SK-N-SH (cell line): ENCODE measurements at regions not wholly inside any gene's neighbourhood (a gene's known extent, or its start where the extent isn't known, plus 50 kb on each side); places are given as distances from the start of the nearest gene placed in this dataset.
"Not testable (repeated sequence)": the region's sequence is repeated elsewhere in the genome, so short reads cannot be mapped to it uniquely, and the experiment has no call there.

ENCODE experiments used
- CTCF ChIA-PET: fragments of 300-600, 350-600 bp; formaldehyde crosslinking; extraction: SDS; loops from one replicate; lab custom pipeline; 2021; lab: Yijun Ruan, JAX
- POLR2A ChIA-PET: fragments of 350-600 bp; sonication (Branson Sonifier 250); formaldehyde crosslinking; extraction: SDS; loops from one replicate; lab custom pipeline; 2020; ENCODE audit warnings: antibody characterized with exemption, inconsistent platforms; lab: Yijun Ruan, JAX
- DNase-seq: peaks from one replicate; pipeline ENCODE4 v3.0.0; 2012
- H2AFZ ChIP-seq: fragments of 200-600 bp; sonication (generic); 2 replicates; pipeline ENCODE4 v1.8.1; 2016; ENCODE audit warnings: antibody characterized with exemption, mild to moderate bottlenecking, low read depth
- H3F3A ChIP-seq: fragments of 200-600 bp; sonication (generic); replicated peaks from 2 replicates; pipeline ENCODE3; 2016; ENCODE audit warnings: antibody characterized with exemption, mild to moderate bottlenecking; ENCODE audit not compliant: insufficient read depth
- H3K27ac ChIP-seq, 2 experiments: fragments of 200-500 bp in 1 of 2; fragments of 200-600 bp in 1 of 2; sonication (Bioruptor generic) in 1 of 2; sonication (generic), shearing (Covaris generic) in 1 of 2; 2 replicates each; pipeline versions ENCODE4 v1.5.1 to v1.6.1; 2014 to 2016; ENCODE audit warnings: low read depth in 2 of 2, inconsistent platforms in 1 of 2, low read length in 1 of 2, mild to moderate bottlenecking in 1 of 2, mixed read lengths in 1 of 2
- H3K27me3 ChIP-seq: fragments of 200-600 bp; sonication (generic), shearing (Covaris generic); 2 replicates; pipeline ENCODE4 v1.6.1; 2016; ENCODE audit warnings: mixed run types; ENCODE audit not compliant: insufficient read depth
- H3K36me3 ChIP-seq, 2 experiments: fragments of 200-500 bp in 1 of 2; fragments of 200-600 bp in 1 of 2; sonication (Bioruptor generic) in 1 of 2; sonication (generic) in 1 of 2; replicated peaks in 1 of 2; 2 replicates each; pipeline versions ENCODE3 to v1.5.1; 2014 to 2016; ENCODE audit warnings: low read length in 1 of 2, mild to moderate bottlenecking in 1 of 2; ENCODE audit not compliant: insufficient read depth in 2 of 2, control insufficient read depth in 1 of 2
- H3K4me1 ChIP-seq, 2 experiments: fragments of 200-500 bp in 1 of 2; fragments of 200-600 bp in 1 of 2; sonication (Bioruptor generic) in 1 of 2; sonication (generic), shearing (Covaris generic) in 1 of 2; 2 replicates each; pipeline versions ENCODE4 v1.5.1 to v1.6.1; 2014 to 2016; ENCODE audit warnings: low read depth in 1 of 2, low read length in 1 of 2, mixed run types in 1 of 2; ENCODE audit not compliant: insufficient read depth in 2 of 2, control insufficient read depth in 1 of 2
- H3K4me2 ChIP-seq: fragments of 200-600 bp; sonication (generic), shearing (Covaris generic); 2 replicates; pipeline ENCODE4 v1.6.1; 2017; ENCODE audit warnings: mixed run types
- H3K4me3 ChIP-seq, 2 experiments: fragments of 200-500 bp in 1 of 2; fragments of 200-600 bp in 1 of 2; sonication (Bioruptor generic) in 1 of 2; sonication (generic), shearing (Covaris generic) in 1 of 2; 2 replicates each; pipeline versions ENCODE4 v1.5.1 to v1.8.1; 2014 to 2016; ENCODE audit warnings: low read depth in 2 of 2, inconsistent platforms in 1 of 2, low read length in 1 of 2, mild to moderate bottlenecking in 1 of 2, mixed read lengths in 1 of 2, moderate library complexity in 1 of 2
- H3K79me2 ChIP-seq: fragments of 200-600 bp; sonication (generic); 2 replicates; pipeline ENCODE4 v1.8.1; 2017; ENCODE audit warnings: mild to moderate bottlenecking; ENCODE audit not compliant: insufficient read depth
- H3K9ac ChIP-seq: fragments of 200-600 bp; sonication (generic); 2 replicates; pipeline ENCODE4 v1.6.1; 2017; ENCODE audit warnings: mixed run types
- H3K9me2 ChIP-seq: fragments of 200-600 bp; sonication (generic); 2 replicates; pipeline ENCODE4 v1.6.1; 2017; ENCODE audit warnings: mixed run types
- H3K9me3 ChIP-seq: fragments of 200-600 bp; sonication (generic); 2 replicates; pipeline ENCODE4 v1.6.1; 2017; ENCODE audit warnings: mixed run types, mild to moderate bottlenecking, moderate library complexity
- H4K20me1 ChIP-seq: fragments of 200-600 bp; sonication (generic); 2 replicates; pipeline ENCODE4 v1.6.1; 2017; ENCODE audit warnings: mild to moderate bottlenecking, mixed run types; ENCODE audit not compliant: insufficient read depth
- EZH2phosphoT487 ChIP-seq: fragments of 200-600 bp; sonication (generic); IDR thresholded peaks from 2 replicates; pipeline ENCODE4 v1.6.1; 2017; ENCODE audit warnings: low read depth, mixed run types, mild to moderate bottlenecking, antibody characterized with exemption, moderate library complexity, borderline replicate concordance
- FOXJ3 ChIP-seq: sonication (generic); formaldehyde crosslinking; IDR thresholded peaks from 2 replicates; pipeline ENCODE4 v1.5.1; 2020; ENCODE audit warnings: mild to moderate bottlenecking, missing genetic modification reagents
- FOXM1 ChIP-seq: IDR thresholded peaks from 2 replicates; pipeline ENCODE4 v1.4.0; 2012; ENCODE audit warnings: low read depth, mild to moderate bottlenecking
- IRF3 ChIP-seq: fragments of 150-350 bp; IDR thresholded peaks from 2 replicates; pipeline ENCODE4 v1.6.1; 2016; ENCODE audit warnings: mild to moderate bottlenecking, low read depth, low read length
- JUND ChIP-seq: IDR thresholded peaks from 2 replicates; pipeline ENCODE4 v1.4.0; 2012
- MXI1 ChIP-seq: IDR thresholded peaks from 2 replicates; pipeline ENCODE4 v1.6.1; 2012; ENCODE audit warnings: mild to moderate bottlenecking, low read depth, low read length, improper control_type of control experiment
- PBX3 ChIP-seq: IDR thresholded peaks from 2 replicates; pipeline ENCODE4; 2012
- RAD21 ChIP-seq: IDR thresholded peaks from 2 replicates; pipeline ENCODE4 v1.6.1; 2012; ENCODE audit warnings: mild to moderate bottlenecking, low read length
- RCOR1 ChIP-seq: fragments of 150-350 bp; IDR thresholded peaks from 2 replicates; pipeline ENCODE4 v1.6.1; 2017; ENCODE audit warnings: antibody characterized with exemption, low read length
- RFX5 ChIP-seq: IDR thresholded peaks from 2 replicates; pipeline ENCODE4 v1.6.1; 2012; ENCODE audit warnings: mild to moderate bottlenecking, improper control_type of control experiment, low read length
- RXRA ChIP-seq: IDR thresholded peaks from 2 replicates; pipeline ENCODE4 v1.4.0; 2012; ENCODE audit warnings: low read depth, mild to moderate bottlenecking, borderline replicate concordance
- SIN3A ChIP-seq: IDR thresholded peaks from 2 replicates; pipeline ENCODE4 v1.6.1; 2012; ENCODE audit warnings: low read depth, mild to moderate bottlenecking, low read length, moderate library complexity, borderline replicate concordance
- SMC3 ChIP-seq: IDR thresholded peaks from 2 replicates; pipeline ENCODE4 v1.6.1; 2012; ENCODE audit warnings: low read depth, low read length, improper control_type of control experiment
- TCF12 ChIP-seq: IDR thresholded peaks from 2 replicates; pipeline ENCODE4 v1.4.0; 2012
- TEAD4 ChIP-seq: IDR thresholded peaks from 2 replicates; pipeline ENCODE4 v1.4.0; 2012; ENCODE audit warnings: mild to moderate bottlenecking, borderline replicate concordance; ENCODE audit not compliant: insufficient read depth
- USF1 ChIP-seq: IDR thresholded peaks from 2 replicates; pipeline ENCODE4 v1.4.0; 2012; ENCODE audit warnings: low read depth, borderline replicate concordance
- ZBTB33 ChIP-seq: IDR thresholded peaks from 2 replicates; pipeline ENCODE4 v1.4.0; 2012; ENCODE audit warnings: low read depth, borderline replicate concordance
- WGBS: methylation state at CpG from one replicate; pipeline ENCODE4 v1.1.6; 2017; ENCODE audit warnings: low lambda C conversion rate; 5-methylcytosine and 5-hydroxymethylcytosine counted together

GRCh38 chr2:22175003-22175402 is 1051.2 kb downstream of the TDRD15 start:
- POLR2A ChIA-PET = no interaction called here
- WGBS = 21% methylated on average over 3 of the region's 3 CpGs

GRCh38 chr2:22185251-22185650 is 1061.5 kb downstream of the TDRD15 start:
- Histone ChIP-seq H3K27me3 (no peaks in the 10 kb centered on the region), H3K79me2 (no peaks in the 10 kb centered on the region), H3K9me3 (no peaks in the 10 kb centered on the region; the same call in 1 of the 2 replicates), H4K20me1 (no peaks in the 10 kb centered on the region)
- TF ChIP-seq JUND (no peak), EZH2phosphoT487 (no peak), TEAD4 (no peak), MXI1 (no peak), RCOR1 (no peak), RAD21 (no peak), ZBTB33 (no peak), USF1 (no peak), PBX3 (no peak), SIN3A (no peak), FOXJ3 (CRISPR knock-in tag) (no peak)
- TF ChIP-seq, all 33 proteins: peak for 0
- DNase-seq = no peak
- no peaks in the 10 kb centered on the region for H3F3A ChIP-seq
- H3K27ac ChIP-seq = no peak overlapping the region
- H3K4me2 ChIP-seq = no peak overlapping the region
- no peaks in the 10 kb centered on the region for H3K4me1 ChIP-seq
- H2AFZ ChIP-seq = no peak overlapping the region
- CTCF ChIA-PET = interaction anchor here (1.0 kb wide), 1 partner anchor 23 kb away, joined by 3 read pairs; no protein-coding TSS in a partner anchor
- no peak overlapping the region for H3K9ac ChIP-seq
- WGBS = 29% methylated on average over 2 of the region's 2 CpGs
- H3K9me2 ChIP-seq = no peaks in the 10 kb centered on the region
- H3K36me3 ChIP-seq = no peaks in the 10 kb centered on the region
- H3K4me3 ChIP-seq = no peak overlapping the region
- POLR2A ChIA-PET = no interaction called here

More at GRCh38 chr2:22175003-22175402, 1051.2 kb downstream of the TDRD15 start:
- DNase-seq = no peak
- Histone ChIP-seq H3K36me3 (no peaks in the 10 kb centered on the region), H4K20me1 (no peaks in the 10 kb centered on the region), H3K9me3 (no peaks in the 10 kb centered on the region; the same call in 1 of the 2 replicates), H3F3A (no peaks in the 10 kb centered on the region), H3K79me2 (no peaks in the 10 kb centered on the region), H3K4me1 (no peaks in the 10 kb centered on the region), H3K4me3 (no peak overlapping the region), H2AFZ (no peak overlapping the region), H3K27me3 (no peaks in the 10 kb centered on the region), H3K9me2 (no peaks in the 10 kb centered on the region), H3K4me2 (no peak overlapping the region), H3K9ac (no peak overlapping the region), H3K27ac (no peak overlapping the region)
- CTCF ChIA-PET = interaction anchor here (0.6 kb wide), 1 partner anchor 1519 kb away, joined by 3 read pairs; no protein-coding TSS in a partner anchor
- TF ChIP-seq EZH2phosphoT487 (no peak), IRF3 (no peak), TCF12 (no peak), RXRA (no peak), RFX5 (no peak), FOXJ3 (CRISPR knock-in tag) (no peak), JUND (no peak), FOXM1 (no peak), SMC3 (no peak)

- DNase-seq, POLR2A ChIA-PET: not testable (repeated sequence)
- 75% methylated on average over 31 of the region's 38 CpGs for WGBS
Observed at GRCh38 chr2:22186261-22186828, 1062.6 kb downstream of the TDRD15 start.

More at GRCh38 chr2:22186261-22186828, 1062.6 kb downstream of the TDRD15 start:
- H3K27me3 ChIP-seq, H3K9me2 ChIP-seq, H4K20me1 ChIP-seq, H3K4me2 ChIP-seq, H3K4me1 ChIP-seq, H3K27ac ChIP-seq, H3K4me3 ChIP-seq, H3K9ac ChIP-seq, H3K79me2 ChIP-seq, H3K36me3 ChIP-seq, H3K9me3 ChIP-seq, H3F3A ChIP-seq, H2AFZ ChIP-seq: not testable (repeated sequence)
- CTCF ChIA-PET = interaction anchor here (1.5 kb wide), 1 partner anchor 12 kb away, joined by 3 read pairs; no protein-coding TSS in a partner anchor
